Neural crest cell (in vitro differentiated cells): ENCODE measurements at regions not wholly inside any gene's neighbourhood (a gene's known extent, or its start where the extent isn't known, plus 50 kb on each side); places are given as distances from the start of the nearest gene placed in this dataset.
A peak's percentile ranks its signal among the peaks of the same experiment; 100 is the strongest.

Experiments used
- DNase-seq: peaks from one replicate; pipeline ENCODE4 v3.0.0; 2021; ENCODE audit warnings: low read depth, mixed read lengths, low spot score
- H3K27ac Mint-ChIP-seq: one replicate; pipeline ENCODE4 v1.8.0; 2021; ENCODE audit warnings: mild to moderate bottlenecking, mixed read lengths; ENCODE audit not compliant: unreplicated experiment
- H3K27me3 Mint-ChIP-seq: 2 replicates; pipeline ENCODE4 v1.8.0; 2021; ENCODE audit warnings: low read depth, mild to moderate bottlenecking, mixed read lengths
- H3K36me3 Mint-ChIP-seq: 2 replicates; pipeline ENCODE4 v1.8.0; 2021; ENCODE audit warnings: low read depth, mild to moderate bottlenecking, mixed read lengths
- H3K4me1 Mint-ChIP-seq: 2 replicates; pipeline ENCODE4 v1.8.0; 2021; ENCODE audit warnings: mixed read lengths
- H3K4me3 Mint-ChIP-seq: one replicate; pipeline ENCODE4 v1.8.0; 2021; ENCODE audit warnings: mild to moderate bottlenecking, mixed read lengths
- H3K9me3 Mint-ChIP-seq: 2 replicates; pipeline ENCODE4 v1.8.0; 2021; ENCODE audit warnings: mixed read lengths
- TF ChIP-seq, protein P1 (sequence below): fragments of 200-600 bp; sonication (generic); conservative IDR thresholded peaks from 2 replicates; pipeline ENCODE4 v1.5.0; 2021; ENCODE audit warnings: antibody characterized with exemption, mild to moderate bottlenecking

DNA sequence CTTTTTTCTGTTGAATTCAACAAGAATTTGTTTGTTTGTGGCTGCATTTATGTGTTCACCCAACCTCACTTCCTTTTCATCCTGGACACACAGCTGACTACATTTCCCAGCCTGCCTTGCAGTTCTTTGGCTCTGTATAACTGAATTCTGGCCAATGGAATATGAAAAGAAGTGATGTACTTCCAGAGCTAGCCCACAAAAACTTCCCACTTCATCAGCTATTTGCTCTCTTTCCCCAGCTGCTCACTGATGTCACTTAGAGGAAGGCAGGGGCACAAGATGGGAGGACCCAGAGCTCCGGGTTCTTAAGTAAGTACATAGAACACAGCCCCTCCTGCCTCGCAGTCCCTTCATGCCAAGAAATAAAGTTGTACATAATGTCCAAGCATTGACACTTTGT, 235.0 kb upstream of the FGGY start:
- no peaks in the 10 kb centered on the region for H3K36me3 Mint-ChIP-seq
- H3K9me3 Mint-ChIP-seq: no peaks in the 10 kb centered on the region
- no peak overlapping the region for H3K4me3 Mint-ChIP-seq
- no peak overlapping the region for H3K27ac Mint-ChIP-seq
- TF ChIP-seq, protein P1, sequence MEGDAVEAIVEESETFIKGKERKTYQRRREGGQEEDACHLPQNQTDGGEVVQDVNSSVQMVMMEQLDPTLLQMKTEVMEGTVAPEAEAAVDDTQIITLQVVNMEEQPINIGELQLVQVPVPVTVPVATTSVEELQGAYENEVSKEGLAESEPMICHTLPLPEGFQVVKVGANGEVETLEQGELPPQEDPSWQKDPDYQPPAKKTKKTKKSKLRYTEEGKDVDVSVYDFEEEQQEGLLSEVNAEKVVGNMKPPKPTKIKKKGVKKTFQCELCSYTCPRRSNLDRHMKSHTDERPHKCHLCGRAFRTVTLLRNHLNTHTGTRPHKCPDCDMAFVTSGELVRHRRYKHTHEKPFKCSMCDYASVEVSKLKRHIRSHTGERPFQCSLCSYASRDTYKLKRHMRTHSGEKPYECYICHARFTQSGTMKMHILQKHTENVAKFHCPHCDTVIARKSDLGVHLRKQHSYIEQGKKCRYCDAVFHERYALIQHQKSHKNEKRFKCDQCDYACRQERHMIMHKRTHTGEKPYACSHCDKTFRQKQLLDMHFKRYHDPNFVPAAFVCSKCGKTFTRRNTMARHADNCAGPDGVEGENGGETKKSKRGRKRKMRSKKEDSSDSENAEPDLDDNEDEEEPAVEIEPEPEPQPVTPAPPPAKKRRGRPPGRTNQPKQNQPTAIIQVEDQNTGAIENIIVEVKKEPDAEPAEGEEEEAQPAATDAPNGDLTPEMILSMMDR: no peak
- H3K4me1 Mint-ChIP-seq: peaks cover 38% of the 10 kb centered on the region
- no peaks in the 10 kb centered on the region for H3K27me3 Mint-ChIP-seq
- DNase-seq: no peak

DNA sequence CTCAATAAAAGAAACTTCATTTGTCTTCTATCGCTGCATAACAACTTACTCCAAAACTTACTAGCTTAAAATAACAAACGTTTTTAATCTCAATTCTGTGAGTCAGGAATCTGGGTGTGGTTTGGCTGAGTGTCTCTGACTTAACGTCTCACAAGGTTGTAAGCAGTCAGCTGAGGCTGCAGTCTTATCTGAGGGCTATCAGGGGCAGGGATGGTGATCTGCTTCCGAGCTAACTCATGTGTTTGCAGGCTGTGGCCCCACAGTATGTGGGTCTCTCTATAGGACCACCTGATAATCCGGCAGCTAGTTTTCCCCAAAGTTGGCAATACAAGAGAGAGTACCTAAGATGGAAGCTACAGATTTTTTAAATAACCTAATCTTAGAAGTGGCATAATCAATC, 234.2 kb upstream of the FGGY start:
- H3K9me3 Mint-ChIP-seq: no peaks in the 10 kb centered on the region
- DNase-seq: no peak
- TF ChIP-seq, protein P1: no peak
- no peak overlapping the region for H3K27ac Mint-ChIP-seq
- peaks cover 32% of the 10 kb centered on the region for H3K4me1 Mint-ChIP-seq
- H3K36me3 Mint-ChIP-seq: no peaks in the 10 kb centered on the region
- H3K4me3 Mint-ChIP-seq: no peak overlapping the region
- H3K27me3 Mint-ChIP-seq: no peaks in the 10 kb centered on the region

DNA sequence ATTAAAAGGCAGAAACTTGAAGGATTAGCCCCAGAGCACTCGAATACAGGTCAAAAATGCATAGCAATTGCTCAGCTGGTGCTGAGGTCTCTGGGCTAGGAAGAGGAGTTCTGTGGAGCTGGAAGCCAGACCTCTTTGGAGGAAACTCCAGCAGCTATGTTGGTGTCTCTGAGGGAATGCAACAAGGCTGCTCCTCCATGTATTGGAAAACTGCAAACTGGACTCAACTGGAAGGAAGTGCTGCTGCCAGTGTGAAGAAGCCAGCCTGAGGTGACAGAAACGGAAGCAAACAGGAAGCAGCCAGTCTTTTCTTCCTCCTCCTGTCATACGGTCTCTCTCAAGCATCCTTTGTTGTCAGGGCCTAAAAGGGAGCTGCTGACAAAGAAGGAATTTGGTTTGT, 233.4 kb upstream of the FGGY start:
- Mint-ChIP-seq H3K9me3 (no peaks in the 10 kb centered on the region), H3K4me1 (peaks cover 28% of the 10 kb centered on the region), H3K27ac (peak overlapping the region; percentile 46), H3K36me3 (no peaks in the 10 kb centered on the region), H3K27me3 (no peaks in the 10 kb centered on the region), H3K4me3 (no peak overlapping the region)
- TF ChIP-seq, protein P1: no peak
- no peak for DNase-seq

DNA sequence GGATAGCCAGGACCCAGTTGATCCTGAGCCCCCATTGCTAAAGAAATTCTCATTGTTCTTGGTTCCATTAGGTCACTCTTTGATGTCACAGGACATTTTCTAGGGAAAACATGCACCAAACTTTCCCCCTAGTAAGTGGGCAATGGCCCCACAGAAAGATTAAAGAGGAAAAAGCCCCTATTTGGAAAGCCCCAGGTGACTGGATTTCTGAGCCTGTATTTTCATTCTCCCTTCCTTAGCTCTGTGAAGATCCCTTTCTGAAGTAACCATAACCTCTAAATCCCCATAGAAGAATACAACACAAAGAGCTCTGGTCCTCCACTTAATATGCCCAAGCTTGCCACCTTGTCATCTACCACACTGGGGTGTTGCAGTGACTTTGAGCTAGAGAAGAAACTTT, 232.3 kb upstream of the FGGY start:
- no peaks in the 10 kb centered on the region for H3K36me3 Mint-ChIP-seq
- TF ChIP-seq, protein P1: no peak
- H3K27me3 Mint-ChIP-seq: no peaks in the 10 kb centered on the region
- H3K27ac Mint-ChIP-seq: no peak overlapping the region
- H3K4me1 Mint-ChIP-seq: peaks cover 28% of the 10 kb centered on the region
- no peak for DNase-seq
- H3K9me3 Mint-ChIP-seq: no peaks in the 10 kb centered on the region
- H3K4me3 Mint-ChIP-seq: no peak overlapping the region

DNA sequence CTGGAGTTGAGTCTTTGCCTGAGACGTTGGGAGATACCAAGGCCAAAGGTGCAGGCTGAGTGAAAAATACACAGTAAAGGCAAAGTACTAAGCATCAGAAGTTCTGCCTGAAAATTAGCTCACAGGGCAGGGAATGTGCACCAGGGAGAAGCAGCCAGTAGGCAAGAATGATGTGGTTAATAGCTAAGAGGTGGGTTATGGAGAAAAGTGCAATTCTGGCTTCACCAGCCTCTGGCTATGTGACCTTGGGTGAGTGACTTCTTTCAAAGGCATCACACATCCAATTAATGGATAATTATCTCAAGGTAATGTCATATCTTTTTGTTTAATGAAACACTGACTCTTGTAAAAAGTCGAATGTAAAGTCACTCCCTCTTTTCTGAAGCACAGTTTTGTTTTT, 230.7 kb upstream of the FGGY start:
- Mint-ChIP-seq H3K9me3 (no peaks in the 10 kb centered on the region), H3K27ac (no peak overlapping the region), H3K4me1 (peaks cover 38% of the 10 kb centered on the region)

More for the DNA sequence above, 230.7 kb upstream of the FGGY start:
- TF ChIP-seq, protein P1: no peak
- Mint-ChIP-seq H3K27me3 (no peaks in the 10 kb centered on the region), H3K4me3 (no peak overlapping the region), H3K36me3 (no peaks in the 10 kb centered on the region)
- no peak for DNase-seq
